Heart left ventricle (tissue), 16 donors: ENCODE measurements at regions not wholly inside any gene's neighbourhood (a gene's known extent, or its start where the extent isn't known, plus 50 kb on each side); places are given as distances from the start of the nearest gene placed in this dataset.
A peak's percentile ranks its signal among the peaks of the same experiment; 100 is the strongest.

Experiments used
- ATAC-seq, 4 donors: fragments of 200-7000 bp; cut with Tn5 transposase; one replicate each; pipeline ENCODE4 v1.9.1; 2020 to 2022; ENCODE audit warnings: moderate library complexity in 4 of 4, mild to moderate bottlenecking in 3 of 4, moderate number of reproducible peaks in 1 of 4
- DNase-seq, 5 donors: peaks; one replicate each; pipeline ENCODE4 v3.0.0-alpha.2; 2020
- H3K27ac ChIP-seq, 12 donors: fragments of 200-600 bp; sonication (generic) in 4 of 12; one replicate each; pipeline versions ENCODE4 v1.5.0 to v1.8.0; 2016 to 2022; ENCODE audit warnings: mild to moderate bottlenecking in 2 of 12
- H3K27me3 ChIP-seq, 9 donors: fragments of 200-600 bp; sonication (generic) in 2 of 9; one replicate each; pipeline versions ENCODE4 v1.5.1 to v1.8.0; 2016 to 2022; ENCODE audit warnings: mild to moderate bottlenecking in 3 of 9
- H3K36me3 ChIP-seq, 9 donors: fragments of 200-600 bp; sonication (generic) in 2 of 9; one replicate each; pipeline versions ENCODE4 v1.5.0 to v1.8.0; 2018 to 2022; ENCODE audit warnings: mild to moderate bottlenecking in 2 of 9
- H3K4me1 ChIP-seq, 12 donors: fragments of 200-600 bp; sonication (generic) in 4 of 12; one replicate each; pipeline versions ENCODE4 v1.5.0 to v1.8.0; 2016 to 2022; ENCODE audit warnings: mild to moderate bottlenecking in 3 of 12
- H3K4me3 ChIP-seq, 12 donors: fragments of 200-600 bp; sonication (generic) in 4 of 12; one replicate each; pipeline versions ENCODE4 v1.5.0 to v1.8.0; 2017 to 2022; ENCODE audit warnings: mild to moderate bottlenecking in 9 of 12, moderate library complexity in 4 of 12
- H3K9me3 ChIP-seq, 12 donors: fragments of 200-600 bp; sonication (generic) in 4 of 12; one replicate each; pipeline versions ENCODE4 v1.5.0 to v1.8.0; 2016 to 2022; ENCODE audit warnings: mild to moderate bottlenecking in 1 of 12
- POLR2A ChIP-seq, 2 donors: fragments of 450-650 bp; IDR thresholded peaks; one replicate each; pipeline ENCODE4 v1.6.1; 2017; ENCODE audit warnings: antibody characterized with exemption in 2 of 2, mild to moderate bottlenecking in 2 of 2, moderate library complexity in 2 of 2
- WGBS, 4 donors: extraction: QIAGEN DNeasy Blood & Tissue Kit in 2 of 4; methylation state at CpG; one replicate each; pipeline versions ENCODE4 v1.1.5 to v1.1.7; 2013 to 2018; 5-methylcytosine and 5-hydroxymethylcytosine counted together
- intact Hi-C, 10 donors: fragments of 100-400 bp; cut with DNase I; formaldehyde crosslinking; loops; one replicate each; pipeline versions ENCODE4 v1.11.1 to v1.14.2; 2022
- TF ChIP-seq, protein P1 (sequence below), 12 donors: fragments of 200-600 bp; sonication (generic) in 4 of 12; IDR thresholded peaks; one replicate each; pipeline versions ENCODE4 v1.5.0 to v1.8.0; 2018 to 2022; ENCODE audit warnings: antibody characterized with exemption in 12 of 12, mild to moderate bottlenecking in 5 of 12
- donor health status: ischemic (EF 13 %, LVEDD 7.1; RV severe dilation, severe dysfunction).
- donor health status: healthy with polysubstance abuse.
- donor health status: DM: no; HTN: yes; CAD: no.
- donor health status: DM: no; HTN: no; CAD: no.
- donor health status: ischemic (EF 25% LVEDD 6.9; RV normal size, moderate dysfunction).
- donor health status: ischemic (EF 25% LVEDD 5.7; RV mildly dilated, moderate dysfunction).
- donor health status: healthy.
- donor health status: DM: yes; HTN: yes; CAD: no.
- donor health status: ischemic (EF 35%, LVEDD 5.7; RV mildly dilated, moderate dysfunction).
- donor health status: nonischemic (EF 11% LVEDD 7.7; RV severe dilation, severe dysfunction).
- donor health status: DM: yes; HTN: yes; CAD: no.
- donor health status: PGD.
- donor health status: ischemic (EF 29% LVEDD 5.4; RV normal size, mild dysfunction).
- donor health status: nonischemic (EF 23%, LVEDD 6.1; RV moderate dilation, normal function).

GRCh38 chr7:136173874-136174273, 196.7 kb upstream of the MTPN start:
- H3K27me3 ChIP-seq: no peaks in the 10 kb centered on the region
- ATAC-seq (no peak), DNase-seq (no peak)
- H3K4me1 ChIP-seq: peaks cover 0 to 1% (median 0%) of the 10 kb centered on the region in 12 donors
- no peak overlapping the region for H3K4me3 ChIP-seq
- H3K9me3 ChIP-seq: no peaks in the 10 kb centered on the region
- H3K36me3 ChIP-seq: no peaks in the 10 kb centered on the region
- intact Hi-C loops: no loop called here
- WGBS, 4 donors: 49 to 63% (median 62%) methylated on average over 5 of the region's 5 CpGs
- H3K27ac ChIP-seq: no peak overlapping the region
- TF ChIP-seq POLR2A (IDR thresholded peaks at IDR 0.05): no peak
- TF ChIP-seq, protein P1, sequence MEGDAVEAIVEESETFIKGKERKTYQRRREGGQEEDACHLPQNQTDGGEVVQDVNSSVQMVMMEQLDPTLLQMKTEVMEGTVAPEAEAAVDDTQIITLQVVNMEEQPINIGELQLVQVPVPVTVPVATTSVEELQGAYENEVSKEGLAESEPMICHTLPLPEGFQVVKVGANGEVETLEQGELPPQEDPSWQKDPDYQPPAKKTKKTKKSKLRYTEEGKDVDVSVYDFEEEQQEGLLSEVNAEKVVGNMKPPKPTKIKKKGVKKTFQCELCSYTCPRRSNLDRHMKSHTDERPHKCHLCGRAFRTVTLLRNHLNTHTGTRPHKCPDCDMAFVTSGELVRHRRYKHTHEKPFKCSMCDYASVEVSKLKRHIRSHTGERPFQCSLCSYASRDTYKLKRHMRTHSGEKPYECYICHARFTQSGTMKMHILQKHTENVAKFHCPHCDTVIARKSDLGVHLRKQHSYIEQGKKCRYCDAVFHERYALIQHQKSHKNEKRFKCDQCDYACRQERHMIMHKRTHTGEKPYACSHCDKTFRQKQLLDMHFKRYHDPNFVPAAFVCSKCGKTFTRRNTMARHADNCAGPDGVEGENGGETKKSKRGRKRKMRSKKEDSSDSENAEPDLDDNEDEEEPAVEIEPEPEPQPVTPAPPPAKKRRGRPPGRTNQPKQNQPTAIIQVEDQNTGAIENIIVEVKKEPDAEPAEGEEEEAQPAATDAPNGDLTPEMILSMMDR (IDR thresholded peaks at IDR 0.05): no peak

DNA sequence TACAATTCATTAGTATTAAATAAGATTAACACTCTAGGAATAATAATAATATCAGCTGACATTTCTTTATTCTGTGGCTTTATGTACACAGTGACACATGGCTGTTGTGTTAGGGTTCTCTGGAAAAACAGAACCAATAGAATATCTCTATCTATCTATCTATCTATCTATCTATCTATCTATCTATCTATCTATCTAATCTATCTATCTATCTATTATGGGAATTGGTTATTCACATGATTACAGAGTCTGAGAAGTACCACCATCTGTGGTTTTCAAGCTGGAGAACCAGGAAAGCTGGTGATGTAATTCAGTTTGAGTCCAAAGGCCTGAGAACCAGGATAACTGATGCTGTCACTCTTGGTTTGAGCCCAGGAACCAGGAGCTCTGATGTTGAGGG, 194.1 kb upstream of the MTPN start:
- no peak for DNase-seq
- TF ChIP-seq, protein P1 (IDR thresholded peaks at IDR 0.05): no peak
- TF ChIP-seq POLR2A (IDR thresholded peaks at IDR 0.05): no peak
- intact Hi-C loops: no loop called here
- H3K4me3 ChIP-seq: no peak overlapping the region
- ATAC-seq: no peak
- H3K27ac ChIP-seq: no peak overlapping the region
- H3K36me3 ChIP-seq: no peaks in the 10 kb centered on the region
- H3K27me3 ChIP-seq: no peaks in the 10 kb centered on the region
- peaks cover 0 to 8% (median 0%) of the 10 kb centered on the region in 12 donors for H3K4me1 ChIP-seq
- H3K9me3 ChIP-seq: no peaks in the 10 kb centered on the region

DNA sequence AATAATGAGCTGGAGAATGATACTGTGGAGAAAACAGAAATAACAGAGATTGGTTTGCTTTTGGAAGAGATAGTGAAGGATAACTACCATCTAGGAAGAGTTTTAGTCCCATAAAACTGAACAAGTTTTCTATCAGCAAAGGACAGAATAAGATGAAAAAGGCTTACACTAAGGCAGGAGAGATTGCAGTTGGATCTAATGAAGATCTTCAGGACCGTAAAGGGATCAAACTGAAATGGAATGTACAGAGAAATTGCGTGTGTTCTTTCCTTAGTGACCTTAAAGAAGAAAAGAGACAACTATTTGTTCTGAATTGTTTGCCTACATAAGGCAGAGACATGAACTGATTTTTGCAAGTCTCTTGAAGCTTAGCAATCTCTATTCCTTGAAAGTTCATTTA, 191.7 kb upstream of the MTPN start:
- no peak for DNase-seq
- WGBS, 4 donors: 65 to 76% (median 72%) methylated on average over 2 of the region's 2 CpGs
- Histone ChIP-seq H3K4me3 (no peak overlapping the region), H3K27me3 (no peaks in the 10 kb centered on the region), H3K27ac (no peak overlapping the region), H3K4me1 (peaks cover 0 to 8% (median 0%) of the 10 kb centered on the region in 12 donors), H3K36me3 (no peaks in the 10 kb centered on the region), H3K9me3 (no peaks in the 10 kb centered on the region)
- no peak for ATAC-seq
- intact Hi-C loops: no loop called here
- TF ChIP-seq POLR2A (IDR thresholded peaks at IDR 0.05): no peak
- TF ChIP-seq, protein P1 (IDR thresholded peaks at IDR 0.05): no peak

DNA sequence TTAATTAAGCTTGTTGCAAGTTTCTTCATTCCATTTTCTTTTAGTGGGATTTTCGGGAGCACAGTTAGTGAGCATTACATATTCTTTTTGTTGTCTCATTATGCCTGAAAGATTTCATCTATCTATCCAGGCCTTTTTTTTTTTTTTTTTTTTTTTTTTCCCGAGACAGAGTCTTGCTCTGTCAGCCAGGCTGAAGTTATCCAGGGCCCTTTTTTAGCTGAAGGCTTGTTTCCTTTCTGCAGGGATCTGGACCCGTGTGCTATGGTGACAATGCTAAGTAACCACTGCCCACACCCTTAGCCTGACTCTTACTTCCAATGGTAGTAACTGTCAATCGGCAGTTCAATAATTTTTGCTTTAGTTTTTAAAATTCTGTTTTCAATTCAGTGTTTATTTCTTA, 190.8 kb upstream of the MTPN start:
- TF ChIP-seq, protein P1 (IDR thresholded peaks at IDR 0.05): no peak
- no peak for TF ChIP-seq POLR2A (IDR thresholded peaks at IDR 0.05)
- DNase-seq (no peak), ATAC-seq (peak in 1 of 4 donors; percentile 54)
- intact Hi-C loops: no loop called here
- Histone ChIP-seq H3K36me3 (no peaks in the 10 kb centered on the region), H3K9me3 (no peaks in the 10 kb centered on the region), H3K4me1 (peaks cover 0 to 8% (median 0%) of the 10 kb centered on the region in 12 donors), H3K4me3 (no peak overlapping the region), H3K27me3 (no peaks in the 10 kb centered on the region), H3K27ac (no peak overlapping the region)
- WGBS, 4 donors: 33 to 41% (median 34%) methylated on average over 4 of the region's 4 CpGs
